MG63 (cell line): ENCODE measurements at regions not wholly inside any gene's neighbourhood (a gene's known extent, or its start where the extent isn't known, plus 50 kb on each side); places are given as distances from the start of the nearest gene placed in this dataset.

Experiments used
- DNase-seq: peaks from one replicate; pipeline ENCODE4 v3.0.0-alpha.2; 2020
- H3K27me3 ChIP-seq: fragments of 250-450 bp; sonication (Bioruptor Pico); 2 replicates; pipeline ENCODE4 v1.5.1; 2020; ENCODE audit warnings: mild to moderate bottlenecking, moderate library complexity
- H3K36me3 ChIP-seq: fragments of 250-450 bp; sonication (Bioruptor Pico); 2 replicates; pipeline ENCODE4 v1.5.1; 2020; ENCODE audit warnings: mild to moderate bottlenecking, moderate library complexity
- H3K4me3 ChIP-seq: fragments of 250-450 bp; sonication (Bioruptor Pico); 2 replicates; pipeline ENCODE4 v1.5.1; 2020; ENCODE audit warnings: mild to moderate bottlenecking, moderate library complexity
- H3K9me3 ChIP-seq: fragments of 250-450 bp; sonication (Bioruptor Pico); 2 replicates; pipeline ENCODE4 v1.5.1; 2020; ENCODE audit warnings: mild to moderate bottlenecking, moderate library complexity

GRCh38 chr13:65468628-65469027 is 1761.5 kb downstream of the PCDH9 start:
- no peak for DNase-seq
- H3K4me3 ChIP-seq = no peak overlapping the region
- H3K36me3 ChIP-seq = no peaks in the 10 kb centered on the region
- H3K9me3 ChIP-seq = no peaks in the 10 kb centered on the region
- H3K27me3 ChIP-seq = no peaks in the 10 kb centered on the region

DNA sequence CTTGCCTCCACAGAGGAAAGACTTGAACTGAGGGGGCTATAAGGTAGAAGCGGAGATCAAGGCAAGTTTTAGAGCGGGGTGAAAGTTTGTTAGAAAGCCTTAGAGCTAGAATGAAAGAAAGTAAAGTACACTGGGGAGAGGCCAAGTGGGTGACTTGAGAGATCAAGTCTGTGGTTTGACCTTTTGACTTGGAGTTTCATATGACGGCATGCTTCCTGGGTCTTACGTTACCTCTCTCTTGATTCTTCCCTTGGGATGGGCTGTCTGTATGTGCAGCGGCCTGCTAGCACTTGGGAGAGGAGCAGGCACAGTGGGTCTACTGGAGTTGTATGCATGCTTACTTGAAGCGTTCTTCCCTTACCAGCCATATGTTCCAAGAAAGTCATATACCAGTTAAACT is 1768.5 kb downstream of the PCDH9 start:
- H3K27me3 ChIP-seq = no peaks in the 10 kb centered on the region
- DNase-seq = no peak
- no peaks in the 10 kb centered on the region for H3K9me3 ChIP-seq
- no peaks in the 10 kb centered on the region for H3K36me3 ChIP-seq
- no peak overlapping the region for H3K4me3 ChIP-seq

DNA sequence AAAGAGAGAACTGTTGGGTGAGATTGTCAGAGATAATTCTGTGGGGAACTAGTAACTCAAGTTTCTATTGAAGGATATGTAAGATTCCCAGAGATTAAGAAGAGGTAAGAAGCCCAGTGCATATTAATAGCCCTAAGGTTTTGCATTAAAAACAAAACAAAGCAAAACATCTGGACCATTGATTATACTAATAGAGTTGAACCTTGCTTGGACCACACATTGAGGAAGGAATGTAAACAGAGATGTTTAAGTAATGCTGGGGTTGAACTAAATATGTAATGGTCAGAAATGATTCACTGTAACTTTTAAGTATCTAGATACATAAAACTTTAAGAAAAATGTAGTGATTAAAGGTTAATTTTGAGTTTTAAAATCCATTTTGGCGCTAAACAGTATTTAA is 1770.0 kb downstream of the PCDH9 start:
- DNase-seq = no peak
- no peaks in the 10 kb centered on the region for H3K27me3 ChIP-seq

GRCh38 chr13:65456150-65456912 is 1773.8 kb downstream of the PCDH9 start:
- Histone ChIP-seq H3K9me3 (no peaks in the 10 kb centered on the region), H3K4me3 (no peak overlapping the region)
- no peak for DNase-seq

More for the DNA sequence above, 1770.0 kb downstream of the PCDH9 start:
- H3K36me3 ChIP-seq = no peaks in the 10 kb centered on the region
- no peaks in the 10 kb centered on the region for H3K9me3 ChIP-seq
- no peak overlapping the region for H3K4me3 ChIP-seq

DNA sequence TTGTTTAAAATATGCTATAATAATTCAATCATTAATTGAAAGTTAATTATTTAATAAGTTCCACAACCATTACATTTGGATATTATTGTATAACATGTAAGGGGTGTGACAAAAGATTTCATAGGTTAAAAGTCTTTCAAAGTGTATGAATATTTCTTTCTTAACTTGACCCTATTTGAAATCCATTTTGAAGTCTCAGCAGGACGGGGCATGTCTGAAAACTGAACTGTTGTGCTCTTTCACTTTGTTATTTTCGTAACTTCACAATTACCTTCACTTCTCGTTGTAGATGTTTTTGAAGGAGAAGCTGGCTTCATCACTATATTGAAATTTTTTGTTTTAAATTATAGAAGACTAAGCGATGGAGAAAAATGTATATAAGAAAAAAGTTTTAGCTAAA is 1775.7 kb downstream of the PCDH9 start:
- Histone ChIP-seq H3K36me3 (no peaks in the 10 kb centered on the region), H3K9me3 (no peaks in the 10 kb centered on the region), H3K27me3 (no peaks in the 10 kb centered on the region), H3K4me3 (no peak overlapping the region)
- DNase-seq = no peak

More at GRCh38 chr13:65456150-65456912, 1773.8 kb downstream of the PCDH9 start:
- Histone ChIP-seq H3K27me3 (no peaks in the 10 kb centered on the region), H3K36me3 (no peaks in the 10 kb centered on the region)

GRCh38 chr13:65453982-65454381 is 1776.2 kb downstream of the PCDH9 start:
- H3K9me3 ChIP-seq = no peaks in the 10 kb centered on the region

GRCh38 chr13:65445340-65445739 is 1784.8 kb downstream of the PCDH9 start:
- Histone ChIP-seq H3K4me3 (no peak overlapping the region), H3K36me3 (no peaks in the 10 kb centered on the region), H3K9me3 (peaks cover 2% of the 10 kb centered on the region; the same call in 1 of the 2 replicates), H3K27me3 (no peaks in the 10 kb centered on the region)
- DNase-seq = no peak

More at GRCh38 chr13:65453982-65454381, 1776.2 kb downstream of the PCDH9 start:
- Histone ChIP-seq H3K4me3 (no peak overlapping the region), H3K36me3 (no peaks in the 10 kb centered on the region), H3K27me3 (no peaks in the 10 kb centered on the region)
- DNase-seq = no peak

- Histone ChIP-seq H3K4me3 (no peak overlapping the region), H3K27me3 (no peaks in the 10 kb centered on the region)
Measured at GRCh38 chr13:65435590-65435989, 1794.5 kb downstream of the PCDH9 start.

DNA sequence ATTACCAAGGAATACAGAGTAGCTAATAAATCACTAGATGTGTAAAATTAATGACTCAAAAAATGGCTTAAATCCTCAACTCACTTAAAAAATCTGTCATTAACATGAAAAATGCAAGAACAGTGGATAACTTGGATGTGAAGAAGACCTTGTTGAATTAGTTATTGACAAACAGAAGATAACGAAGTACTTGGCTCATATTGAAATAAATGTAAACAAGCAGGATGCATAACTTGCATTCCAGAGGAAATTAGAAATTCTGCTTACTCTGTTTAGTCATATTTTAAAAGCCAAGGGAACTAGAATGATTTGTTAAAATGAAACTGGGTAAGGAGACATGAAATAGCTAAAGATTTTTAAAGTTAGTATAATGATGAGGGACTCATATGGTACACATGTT is 1812.2 kb downstream of the PCDH9 start:
- H3K4me3 ChIP-seq = no peak overlapping the region
- H3K36me3 ChIP-seq = no peaks in the 10 kb centered on the region
- no peaks in the 10 kb centered on the region for H3K9me3 ChIP-seq
- DNase-seq = no peak
- no peaks in the 10 kb centered on the region for H3K27me3 ChIP-seq

More at GRCh38 chr13:65435590-65435989, 1794.5 kb downstream of the PCDH9 start:
- no peaks in the 10 kb centered on the region for H3K36me3 ChIP-seq
- DNase-seq = no peak
- H3K9me3 ChIP-seq = no peaks in the 10 kb centered on the region; the same call in 1 of the 2 replicates

GRCh38 chr13:65416784-65417183 is 1813.4 kb downstream of the PCDH9 start:
- Histone ChIP-seq H3K4me3 (no peak overlapping the region), H3K36me3 (no peaks in the 10 kb centered on the region), H3K9me3 (no peaks in the 10 kb centered on the region), H3K27me3 (no peaks in the 10 kb centered on the region)
- DNase-seq = no peak

DNA sequence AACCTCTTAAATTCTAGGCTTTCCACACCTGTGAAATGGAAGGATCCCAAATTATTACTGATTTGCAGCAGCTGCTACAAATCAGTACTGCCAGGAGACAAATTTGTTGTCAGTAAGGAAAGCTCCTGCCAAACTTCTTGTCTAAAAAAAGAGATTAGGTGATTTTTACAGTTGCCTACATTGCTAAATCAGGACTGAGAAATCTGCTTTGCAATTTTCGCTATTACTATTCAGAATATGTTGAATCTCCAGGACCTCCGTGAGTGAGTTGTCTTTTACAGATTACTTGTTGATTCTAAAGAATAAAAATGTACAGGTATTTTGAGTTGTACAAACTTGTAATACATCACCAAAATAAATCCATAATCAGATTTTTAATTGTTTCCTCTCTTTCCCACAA is 1815.9 kb downstream of the PCDH9 start:
- Histone ChIP-seq H3K27me3 (no peaks in the 10 kb centered on the region), H3K9me3 (no peaks in the 10 kb centered on the region), H3K36me3 (no peaks in the 10 kb centered on the region), H3K4me3 (no peak overlapping the region)
- no peak for DNase-seq

DNA sequence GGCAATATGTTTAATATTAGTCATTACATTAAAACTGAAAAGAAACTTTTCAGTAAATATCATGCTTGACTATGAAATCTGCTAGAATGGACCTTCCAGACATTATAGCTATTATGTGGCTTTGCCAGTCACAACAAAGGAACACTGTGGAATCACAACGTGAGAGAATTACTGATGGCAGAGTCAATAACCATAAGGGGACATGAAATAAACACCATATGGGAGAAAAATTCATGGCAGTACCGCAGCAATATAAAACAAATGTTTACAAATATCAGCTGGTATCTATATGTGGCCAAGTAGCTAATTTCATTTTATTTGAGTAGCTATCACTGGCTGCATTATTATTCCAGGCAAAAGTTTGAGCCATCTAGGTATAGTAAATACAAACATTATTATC is 1818.6 kb downstream of the PCDH9 start:
- Histone ChIP-seq H3K4me3 (no peak overlapping the region), H3K36me3 (no peaks in the 10 kb centered on the region), H3K27me3 (no peaks in the 10 kb centered on the region), H3K9me3 (no peaks in the 10 kb centered on the region)
- no peak for DNase-seq

GRCh38 chr13:65410791-65411190 is 1819.3 kb downstream of the PCDH9 start:
- no peaks in the 10 kb centered on the region for H3K27me3 ChIP-seq

DNA sequence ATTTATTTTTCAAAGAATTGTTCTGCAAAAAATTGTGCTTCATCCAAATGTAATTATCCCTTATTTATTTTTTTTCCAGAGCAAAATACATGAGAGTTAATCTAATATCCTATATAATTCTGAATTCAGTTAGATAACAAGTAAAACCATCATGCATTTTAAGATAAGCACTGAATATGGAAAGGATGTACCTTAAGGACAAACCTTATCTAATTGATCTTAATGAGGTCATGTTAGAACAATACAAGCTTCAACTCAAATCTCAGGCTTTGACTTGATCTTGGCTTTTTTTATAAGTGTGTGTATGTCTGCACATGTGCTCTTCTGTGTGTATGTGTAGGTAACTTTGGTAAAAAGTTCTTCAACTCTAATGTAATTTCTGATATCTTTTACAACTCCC is 1828.8 kb downstream of the PCDH9 start:
- Histone ChIP-seq H3K27me3 (no peaks in the 10 kb centered on the region), H3K4me3 (no peak overlapping the region), H3K36me3 (no peaks in the 10 kb centered on the region), H3K9me3 (no peaks in the 10 kb centered on the region)
- no peak for DNase-seq

More at GRCh38 chr13:65410791-65411190, 1819.3 kb downstream of the PCDH9 start:
- no peaks in the 10 kb centered on the region for H3K36me3 ChIP-seq
- H3K4me3 ChIP-seq = no peak overlapping the region
- DNase-seq = no peak
- no peaks in the 10 kb centered on the region for H3K9me3 ChIP-seq

DNA sequence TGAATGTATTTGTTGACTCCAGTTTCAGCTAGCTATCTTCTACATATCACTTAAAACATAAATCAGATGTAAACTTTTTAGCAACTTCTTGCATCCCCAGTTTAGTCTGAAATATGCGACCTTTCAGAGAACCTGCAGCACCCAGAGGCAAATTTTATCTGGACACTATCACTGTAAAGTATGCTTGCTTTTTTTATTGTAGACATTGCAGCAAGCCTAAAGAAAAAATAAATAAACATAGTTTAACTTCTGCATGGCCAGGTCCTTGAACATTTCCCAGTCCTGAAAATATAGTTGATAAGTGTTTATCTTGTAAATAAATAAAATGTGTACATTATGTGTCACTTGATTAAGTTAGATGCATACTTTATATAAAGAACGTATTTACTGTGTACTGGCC is 1829.4 kb downstream of the PCDH9 start:
- Histone ChIP-seq H3K27me3 (no peaks in the 10 kb centered on the region), H3K36me3 (no peaks in the 10 kb centered on the region), H3K4me3 (no peak overlapping the region), H3K9me3 (no peaks in the 10 kb centered on the region)
- DNase-seq = no peak

GRCh38 chr13:65387743-65388347 is 1842.3 kb downstream of the PCDH9 start:
- H3K36me3 ChIP-seq = no peaks in the 10 kb centered on the region
- no peak for DNase-seq
- H3K9me3 ChIP-seq = peaks cover 3% of the 10 kb centered on the region; the same call in 1 of the 2 replicates
- H3K4me3 ChIP-seq = no peak overlapping the region
- no peaks in the 10 kb centered on the region for H3K27me3 ChIP-seq

GRCh38 chr13:65378943-65379519 is 1851.1 kb downstream of the PCDH9 start:
- no peak for DNase-seq
- no peak overlapping the region for H3K4me3 ChIP-seq
- no peaks in the 10 kb centered on the region for H3K27me3 ChIP-seq
- H3K9me3 ChIP-seq = peaks cover 24% of the 10 kb centered on the region
- no peaks in the 10 kb centered on the region for H3K36me3 ChIP-seq

- H3K4me3 ChIP-seq = no peak overlapping the region
- DNase-seq = no peak
- no peaks in the 10 kb centered on the region for H3K36me3 ChIP-seq
- H3K27me3 ChIP-seq = no peaks in the 10 kb centered on the region
- H3K9me3 ChIP-seq = peaks cover 24% of the 10 kb centered on the region
Measured at GRCh38 chr13:65378484-65378883, 1851.7 kb downstream of the PCDH9 start.
